Neuronal stem cell (in vitro differentiated cells): ENCODE measurements at regions not wholly inside any gene's neighbourhood (a gene's known extent, or its start where the extent isn't known, plus 50 kb on each side); places are given as distances from the start of the nearest gene placed in this dataset.

ENCODE experiments used
- DNase-seq: peaks from one replicate; pipeline ENCODE4 v3.0.0-alpha.2; 2013; ENCODE audit warnings: low spot score
- H2AFZ ChIP-seq: one replicate; pipeline ENCODE4 v1.6.1; 2013; ENCODE audit warnings: mild to moderate bottlenecking, low read length, inconsistent platforms
- H2AK5ac ChIP-seq: 2 replicates; pipeline ENCODE4 v1.6.1; 2013; ENCODE audit warnings: low read depth, mild to moderate bottlenecking, inconsistent platforms, low read length, moderate library complexity, mixed read lengths
- H2BK120ac ChIP-seq: 2 replicates; pipeline ENCODE4 v1.6.1; 2013; ENCODE audit warnings: low read depth, mild to moderate bottlenecking, inconsistent platforms, low read length, moderate library complexity, mixed read lengths
- H2BK12ac ChIP-seq: one replicate; pipeline ENCODE4 v1.6.1; 2013; ENCODE audit warnings: low read length, inconsistent platforms
- H2BK15ac ChIP-seq: 2 replicates; pipeline ENCODE4 v1.6.1; 2013; ENCODE audit warnings: mild to moderate bottlenecking, low read length, inconsistent platforms, mixed read lengths
- H2BK5ac ChIP-seq: one replicate; pipeline ENCODE4 v1.6.1; 2013; ENCODE audit warnings: inconsistent platforms, mild to moderate bottlenecking, low read length, moderate library complexity
- H3K14ac ChIP-seq: one replicate; pipeline ENCODE4 v1.6.1; 2013; ENCODE audit warnings: low read length, inconsistent platforms
- H3K18ac ChIP-seq: 2 replicates; pipeline ENCODE4 v1.6.1; 2013; ENCODE audit warnings: low read length, inconsistent platforms
- H3K23ac ChIP-seq: 2 replicates; pipeline ENCODE4 v1.6.1; 2013; ENCODE audit warnings: low read depth, mild to moderate bottlenecking, mixed read lengths, low read length, inconsistent platforms; ENCODE audit not compliant: poor library complexity
- H3K27ac ChIP-seq: replicated peaks from 3 replicates; pipeline ENCODE4 v1.5.1; 2013; ENCODE audit warnings: low read length, inconsistent platforms
- H3K27me3 ChIP-seq, 3 experiments: 2 replicates each; pipeline ENCODE4 v1.6.1; 2013; ENCODE audit warnings: low read length in 3 of 3, mild to moderate bottlenecking in 2 of 3, inconsistent platforms in 1 of 3, low read depth in 1 of 3, mixed read lengths in 1 of 3, moderate library complexity in 1 of 3; ENCODE audit not compliant: control insufficient read depth in 3 of 3, insufficient read depth in 3 of 3
- H3K36me3 ChIP-seq, 2 donors: replicated peaks in 1 of 2; 2 replicates each; pipeline ENCODE4 v1.6.1; 2013; ENCODE audit warnings: low read length in 2 of 2; ENCODE audit not compliant: control insufficient read depth in 2 of 2, insufficient read depth in 2 of 2
- H3K4ac ChIP-seq: 2 replicates; pipeline ENCODE4 v1.6.1; 2013; ENCODE audit warnings: inconsistent platforms, mild to moderate bottlenecking, low read length, moderate library complexity
- H3K4me1 ChIP-seq, 2 donors: 1 replicate in 1 of 2; 2 replicates in 1 of 2; pipeline ENCODE4 v1.6.1; 2013; ENCODE audit warnings: low read length in 2 of 2, low read depth in 1 of 2; ENCODE audit not compliant: control insufficient read depth in 2 of 2, insufficient read depth in 1 of 2
- H3K4me2 ChIP-seq: one replicate; pipeline ENCODE4 v1.6.1; 2013; ENCODE audit warnings: mild to moderate bottlenecking, low read length, inconsistent platforms; ENCODE audit not compliant: insufficient read depth, poor library complexity, severe bottlenecking
- H3K4me3 ChIP-seq, 2 donors: 2 replicates each; pipeline ENCODE4 v1.5.1; 2013; ENCODE audit warnings: low read length in 2 of 2, mild to moderate bottlenecking in 2 of 2, inconsistent platforms in 1 of 2, moderate library complexity in 1 of 2
- H3K79me1 ChIP-seq: one replicate; pipeline ENCODE4 v1.6.1; 2013; ENCODE audit warnings: low read depth, mild to moderate bottlenecking, inconsistent platforms, low read length, moderate library complexity
- H3K9ac ChIP-seq: one replicate; pipeline ENCODE4 v1.6.1; 2013; ENCODE audit warnings: mild to moderate bottlenecking, low read depth, low read length, inconsistent platforms; ENCODE audit not compliant: poor library complexity
- H3K9me3 ChIP-seq, 2 donors: replicated peaks in 1 of 2; 2 replicates each; pipeline versions ENCODE3 to v1.6.1; 2013; ENCODE audit warnings: low read length in 2 of 2, mild to moderate bottlenecking in 2 of 2, inconsistent platforms in 1 of 2, low read depth in 1 of 2, mixed read lengths in 1 of 2, moderate library complexity in 1 of 2; ENCODE audit not compliant: control insufficient read depth in 2 of 2, insufficient read depth in 1 of 2
- H4K8ac ChIP-seq: one replicate; pipeline ENCODE4 v1.6.1; 2013; ENCODE audit warnings: low read depth, mild to moderate bottlenecking, inconsistent platforms, low read length, moderate library complexity
- H4K91ac ChIP-seq: one replicate; pipeline ENCODE4 v1.6.1; 2013; ENCODE audit warnings: low read length, low read depth, mild to moderate bottlenecking, inconsistent platforms; ENCODE audit not compliant: poor library complexity
- WGBS, 2 donors: extraction: QIAGEN DNeasy Blood & Tissue Kit; methylation state at CpG; one replicate each; pipeline ENCODE4 v1.1.7; 2013; ENCODE audit warnings: missing lambda C conversion rate in 2 of 2, mixed read lengths in 1 of 2; ENCODE audit not compliant: insufficient read length in 2 of 2, insufficient replicate concordance in 1 of 2; ENCODE audit errors: extremely low coverage in 2 of 2; 5-methylcytosine and 5-hydroxymethylcytosine counted together

DNA sequence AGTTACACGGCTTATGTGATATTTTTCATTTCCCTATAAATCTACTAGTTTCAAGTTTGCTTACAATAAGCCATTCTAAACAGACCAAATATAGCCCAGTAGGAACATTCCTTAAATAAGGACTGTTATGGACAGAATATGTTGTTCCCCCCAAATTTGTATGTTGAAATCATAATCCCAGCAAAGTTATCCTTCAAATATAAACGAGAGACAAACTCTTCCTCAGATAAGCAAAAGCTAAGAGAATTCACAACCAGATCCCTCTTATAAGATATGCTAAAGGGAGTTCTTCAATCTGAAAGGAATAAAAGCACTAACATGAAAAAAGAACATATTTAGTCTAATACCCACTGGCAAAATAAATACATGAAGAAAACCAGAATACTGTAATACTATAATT, 795.5 kb upstream of the GJE1 start:
- no peak for DNase-seq
- Histone ChIP-seq H2AFZ (no peak overlapping the region), H3K4me1 (no peaks in the 10 kb centered on the region), H3K4ac (no peak overlapping the region), H3K14ac (no peak overlapping the region), H3K4me2 (no peak overlapping the region), H4K8ac (no peak overlapping the region), H3K18ac (no peak overlapping the region), H3K36me3 (no peaks in the 10 kb centered on the region), H3K4me3 (no peak overlapping the region), H3K79me1 (no peaks in the 10 kb centered on the region), H3K9ac (no peak overlapping the region), H3K9me3 (no peaks in the 10 kb centered on the region), H2BK15ac (no peak overlapping the region), H3K27me3 (no peaks in the 10 kb centered on the region), H2BK12ac (no peak overlapping the region), H4K91ac (no peak overlapping the region), H2BK5ac (no peak overlapping the region), H2BK120ac (no peak overlapping the region), H3K23ac (no peak overlapping the region), H2AK5ac (no peak overlapping the region), H3K27ac (no peak overlapping the region)
- no CpG with 5 or more reads among the region's 2 CpGs for WGBS, 2 donors

DNA sequence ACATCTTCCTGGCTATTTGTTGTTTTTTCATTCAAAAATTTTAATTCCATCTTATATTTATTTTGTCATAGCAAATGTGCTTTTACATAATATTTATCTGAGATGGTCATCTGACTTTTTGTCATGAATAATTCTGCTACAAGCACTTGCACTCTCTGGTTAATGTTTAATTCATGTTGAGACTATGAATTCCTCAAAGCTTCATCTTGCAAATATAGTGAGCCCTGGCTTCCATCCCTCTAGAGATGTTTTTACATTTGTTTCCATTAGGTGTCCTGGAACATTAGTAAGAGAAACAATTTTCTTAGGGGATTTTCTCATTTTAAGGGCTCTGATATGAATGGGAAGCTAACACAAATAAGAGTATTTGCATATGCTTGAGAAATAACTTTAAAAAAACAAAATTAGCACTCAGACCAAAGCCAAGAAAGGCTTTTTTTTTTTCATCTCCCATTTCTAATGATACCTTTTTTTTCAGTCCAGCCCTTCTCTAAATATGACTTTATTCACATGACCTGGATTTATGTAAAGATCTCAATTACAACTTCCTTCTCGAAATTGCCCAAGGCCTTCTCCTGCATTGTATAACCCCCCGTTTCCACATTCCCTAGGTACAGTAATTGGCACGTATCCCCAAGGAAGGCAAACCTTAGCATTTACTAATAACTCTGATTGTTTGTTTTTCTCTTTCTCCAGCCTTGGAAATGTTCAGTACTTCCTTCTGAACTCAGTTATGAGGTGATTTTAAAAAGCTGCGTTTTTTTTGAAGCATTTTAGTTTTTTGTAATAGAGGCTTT, 797.0 kb upstream of the GJE1 start:
- H4K91ac ChIP-seq, result no peak overlapping the region
- H4K8ac ChIP-seq, result no peak overlapping the region
- no peaks in the 10 kb centered on the region for H3K36me3 ChIP-seq
- no peak overlapping the region for H2BK120ac ChIP-seq
- H2BK12ac ChIP-seq, result no peak overlapping the region
- H3K27me3 ChIP-seq, result no peaks in the 10 kb centered on the region
- H3K23ac ChIP-seq, result no peak overlapping the region
- no peaks in the 10 kb centered on the region for H3K79me1 ChIP-seq
- no peak overlapping the region for H3K4me3 ChIP-seq
- no peak overlapping the region for H2BK15ac ChIP-seq
- H3K4me1 ChIP-seq, result no peaks in the 10 kb centered on the region
- no peak overlapping the region for H2AK5ac ChIP-seq
- no peak overlapping the region for H3K9ac ChIP-seq
- H3K14ac ChIP-seq, result no peak overlapping the region
- no CpG with 5 or more reads among the region's 4 CpGs for WGBS, 2 donors
- H2BK5ac ChIP-seq, result no peak overlapping the region
- no peak overlapping the region for H3K4me2 ChIP-seq
- H2AFZ ChIP-seq, result peak overlapping the region; percentile 8
- H3K18ac ChIP-seq, result no peak overlapping the region
- H3K27ac ChIP-seq, result no peak overlapping the region
- DNase-seq, result no peak
- H3K9me3 ChIP-seq, result no peaks in the 10 kb centered on the region
- no peak overlapping the region for H3K4ac ChIP-seq

- Histone ChIP-seq H4K91ac (no peak overlapping the region), H3K36me3 (no peaks in the 10 kb centered on the region), H3K4ac (no peak overlapping the region), H3K9ac (no peak overlapping the region), H4K8ac (no peak overlapping the region), H2AK5ac (no peak overlapping the region), H2BK5ac (no peak overlapping the region), H3K9me3 (no peaks in the 10 kb centered on the region), H3K4me3 (no peak overlapping the region), H2AFZ (no peak overlapping the region), H2BK120ac (no peak overlapping the region), H3K4me1 (no peaks in the 10 kb centered on the region), H3K27ac (no peak overlapping the region), H3K14ac (no peak overlapping the region), H3K4me2 (no peak overlapping the region), H3K23ac (no peak overlapping the region), H3K18ac (no peak overlapping the region), H2BK12ac (no peak overlapping the region), H3K27me3 (no peaks in the 10 kb centered on the region), H2BK15ac (no peak overlapping the region), H3K79me1 (no peaks in the 10 kb centered on the region)
- no peak for DNase-seq
Observed at GRCh38 chr6:141326925-141327324, 805.8 kb upstream of the GJE1 start.

DNA sequence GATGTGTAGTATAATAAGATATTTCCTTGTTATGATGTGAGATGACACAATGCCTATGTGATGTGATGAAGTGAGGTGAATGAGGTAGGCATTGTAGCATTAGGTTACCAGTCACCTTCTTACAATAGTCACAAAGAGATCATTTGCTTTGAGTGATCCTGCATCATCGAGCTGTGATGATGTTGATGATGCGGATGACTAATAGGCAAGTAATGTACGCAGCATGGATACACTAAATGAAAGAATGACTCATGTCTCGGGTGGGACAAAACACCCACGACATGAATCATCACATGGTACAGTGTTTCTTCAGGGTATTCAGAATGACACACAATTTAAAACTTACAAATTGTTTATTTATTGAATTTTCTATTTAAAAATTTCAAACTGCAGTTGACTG, 806.3 kb upstream of the GJE1 start:
- no CpG with 5 or more reads among the region's 5 CpGs for WGBS, 2 donors
- DNase-seq, result no peak

More for the DNA sequence above, 806.3 kb upstream of the GJE1 start:
- Histone ChIP-seq H3K27ac (no peak overlapping the region), H3K36me3 (no peaks in the 10 kb centered on the region), H2BK5ac (no peak overlapping the region), H3K14ac (no peak overlapping the region), H3K18ac (no peak overlapping the region), H2BK120ac (no peak overlapping the region), H3K4me2 (no peak overlapping the region), H3K4ac (no peak overlapping the region), H3K4me1 (no peaks in the 10 kb centered on the region), H3K4me3 (no peak overlapping the region), H3K9me3 (no peaks in the 10 kb centered on the region), H2AK5ac (no peak overlapping the region), H2BK12ac (no peak overlapping the region), H3K27me3 (no peaks in the 10 kb centered on the region), H3K9ac (no peak overlapping the region), H2AFZ (no peak overlapping the region), H3K23ac (no peak overlapping the region), H2BK15ac (no peak overlapping the region), H4K8ac (no peak overlapping the region), H3K79me1 (no peaks in the 10 kb centered on the region), H4K91ac (no peak overlapping the region)
